Liver (tissue), 8 donors: ENCODE measurements at regions not wholly inside any gene's neighbourhood (a gene's known extent, or its start where the extent isn't known, plus 50 kb on each side); places are given as distances from the start of the nearest gene placed in this dataset.

Experiments used
- DNase-seq: peaks from one replicate; pipeline ENCODE4 v3.0.0-alpha.2; 2017; ENCODE audit warnings: low spot score
- H3K27ac ChIP-seq, 2 donors: one replicate each; pipeline ENCODE4 v1.7.0; 2013; ENCODE audit warnings: inconsistent platforms in 2 of 2, low read length in 2 of 2, control low read depth in 1 of 2, low read depth in 1 of 2, mild to moderate bottlenecking in 1 of 2
- H3K27me3 ChIP-seq, 4 donors: one replicate each; pipeline versions ENCODE4 v1.6.1 to v1.7.0; 2013; ENCODE audit warnings: low read length in 3 of 4, inconsistent platforms in 1 of 4, mild to moderate bottlenecking in 1 of 4, moderate library complexity in 1 of 4; ENCODE audit not compliant: control insufficient read depth in 4 of 4, insufficient read depth in 4 of 4
- H3K36me3 ChIP-seq, 4 donors: one replicate each; pipeline versions ENCODE4 v1.6.1 to v1.7.0; 2013; ENCODE audit warnings: low read length in 3 of 4, mild to moderate bottlenecking in 3 of 4, low read depth in 1 of 4, moderate library complexity in 1 of 4; ENCODE audit not compliant: control insufficient read depth in 4 of 4, insufficient read depth in 3 of 4
- H3K4me1 ChIP-seq, 4 donors: one replicate each; pipeline versions ENCODE4 v1.6.1 to v1.7.0; 2013; ENCODE audit warnings: low read length in 3 of 4, mild to moderate bottlenecking in 3 of 4, moderate library complexity in 1 of 4; ENCODE audit not compliant: control insufficient read depth in 4 of 4, insufficient read depth in 4 of 4
- H3K4me3 ChIP-seq, 3 donors: one replicate each; pipeline versions ENCODE4 v1.6.1 to v1.7.0; 2013; ENCODE audit warnings: low read length in 3 of 3, control low read depth in 1 of 3, low read depth in 1 of 3, mild to moderate bottlenecking in 1 of 3
- H3K9ac ChIP-seq, 2 donors: one replicate each; pipeline ENCODE4 v1.7.0; 2013; ENCODE audit warnings: low read length in 2 of 2, mild to moderate bottlenecking in 2 of 2, moderate library complexity in 2 of 2, control low read depth in 1 of 2, low read depth in 1 of 2
- H3K9me3 ChIP-seq, 4 donors: one replicate each; pipeline versions ENCODE4 v1.6.1 to v1.7.0; 2013; ENCODE audit warnings: low read length in 3 of 4; ENCODE audit not compliant: control insufficient read depth in 4 of 4
- CTCF ChIP-seq: fragments of 150-350 bp; IDR thresholded peaks from 2 replicates; pipeline ENCODE4 v1.5.1; 2017; ENCODE audit warnings: improper control_type of control experiment, low read depth, low read length; ENCODE audit not compliant: missing input control
- EGR1 ChIP-seq, 2 donors: IDR thresholded peaks; 2 replicates each; pipeline ENCODE4 v1.6.1; 2016 to 2018; ENCODE audit warnings: antibody characterized with exemption in 2 of 2, low read depth in 2 of 2
- FOXA1 ChIP-seq: IDR thresholded peaks from 2 replicates; pipeline ENCODE4 v1.6.1; 2016; ENCODE audit warnings: antibody characterized with exemption
- RXRA ChIP-seq, 2 donors: IDR thresholded peaks; 2 replicates each; pipeline ENCODE4 v1.6.1; 2017 to 2018; ENCODE audit warnings: antibody characterized with exemption in 2 of 2, mild to moderate bottlenecking in 1 of 2
- SP1 ChIP-seq: IDR thresholded peaks from 2 replicates; pipeline ENCODE4 v1.6.1; 2018; ENCODE audit warnings: antibody characterized with exemption, mild to moderate bottlenecking
- TAF1 ChIP-seq: conservative IDR thresholded peaks from 2 replicates; pipeline ENCODE4 v1.6.1; 2016; ENCODE audit warnings: antibody characterized with exemption, mild to moderate bottlenecking
- ZBTB33 ChIP-seq: IDR thresholded peaks from 2 replicates; pipeline ENCODE4 v1.6.1; 2016; ENCODE audit warnings: antibody characterized with exemption
- WGBS: extraction: QIAGEN DNeasy Blood & Tissue Kit; methylation state at CpG from one replicate; pipeline ENCODE4 v1.1.7; 2013; 5-methylcytosine and 5-hydroxymethylcytosine counted together
- TF ChIP-seq, protein P1 (sequence below): IDR thresholded peaks from 2 replicates; pipeline ENCODE4 v1.6.1; 2016; ENCODE audit warnings: antibody characterized with exemption, mild to moderate bottlenecking
- TF ChIP-seq, protein P2 (sequence below): IDR thresholded peaks from 2 replicates; pipeline ENCODE4 v1.6.1; 2016; ENCODE audit warnings: antibody characterized with exemption
- donor health status: healthy.
- donor health status: healthy.
- donor health status: healthy.
- donor health status: healthy.
- donor health status: healthy.

GRCh38 chr4:57945298-57945697, 835.1 kb upstream of the IGFBP7 start:
- DNase-seq, result no peak

More at GRCh38 chr4:57945298-57945697, 835.1 kb upstream of the IGFBP7 start:
- no peak overlapping the region for H3K4me3 ChIP-seq
- H3K27ac ChIP-seq, result no peak overlapping the region
- H3K36me3 ChIP-seq, result no peaks in the 10 kb centered on the region
- peaks cover 0 to 6% (median 0%) of the 10 kb centered on the region in 4 donors for H3K27me3 ChIP-seq
- TF ChIP-seq, protein P1, sequence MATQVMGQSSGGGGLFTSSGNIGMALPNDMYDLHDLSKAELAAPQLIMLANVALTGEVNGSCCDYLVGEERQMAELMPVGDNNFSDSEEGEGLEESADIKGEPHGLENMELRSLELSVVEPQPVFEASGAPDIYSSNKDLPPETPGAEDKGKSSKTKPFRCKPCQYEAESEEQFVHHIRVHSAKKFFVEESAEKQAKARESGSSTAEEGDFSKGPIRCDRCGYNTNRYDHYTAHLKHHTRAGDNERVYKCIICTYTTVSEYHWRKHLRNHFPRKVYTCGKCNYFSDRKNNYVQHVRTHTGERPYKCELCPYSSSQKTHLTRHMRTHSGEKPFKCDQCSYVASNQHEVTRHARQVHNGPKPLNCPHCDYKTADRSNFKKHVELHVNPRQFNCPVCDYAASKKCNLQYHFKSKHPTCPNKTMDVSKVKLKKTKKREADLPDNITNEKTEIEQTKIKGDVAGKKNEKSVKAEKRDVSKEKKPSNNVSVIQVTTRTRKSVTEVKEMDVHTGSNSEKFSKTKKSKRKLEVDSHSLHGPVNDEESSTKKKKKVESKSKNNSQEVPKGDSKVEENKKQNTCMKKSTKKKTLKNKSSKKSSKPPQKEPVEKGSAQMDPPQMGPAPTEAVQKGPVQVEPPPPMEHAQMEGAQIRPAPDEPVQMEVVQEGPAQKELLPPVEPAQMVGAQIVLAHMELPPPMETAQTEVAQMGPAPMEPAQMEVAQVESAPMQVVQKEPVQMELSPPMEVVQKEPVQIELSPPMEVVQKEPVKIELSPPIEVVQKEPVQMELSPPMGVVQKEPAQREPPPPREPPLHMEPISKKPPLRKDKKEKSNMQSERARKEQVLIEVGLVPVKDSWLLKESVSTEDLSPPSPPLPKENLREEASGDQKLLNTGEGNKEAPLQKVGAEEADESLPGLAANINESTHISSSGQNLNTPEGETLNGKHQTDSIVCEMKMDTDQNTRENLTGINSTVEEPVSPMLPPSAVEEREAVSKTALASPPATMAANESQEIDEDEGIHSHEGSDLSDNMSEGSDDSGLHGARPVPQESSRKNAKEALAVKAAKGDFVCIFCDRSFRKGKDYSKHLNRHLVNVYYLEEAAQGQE, result no peak
- TF ChIP-seq, protein P2, sequence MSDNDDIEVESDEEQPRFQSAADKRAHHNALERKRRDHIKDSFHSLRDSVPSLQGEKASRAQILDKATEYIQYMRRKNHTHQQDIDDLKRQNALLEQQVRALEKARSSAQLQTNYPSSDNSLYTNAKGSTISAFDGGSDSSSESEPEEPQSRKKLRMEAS, result no peak
- TF ChIP-seq EGR1 (IDR thresholded peaks at IDR 0.05; ENCODE audit: low read depth in 2 of 2) (no peak), FOXA1 (no peak), RXRA (IDR thresholded peaks at IDR 0.05) (no peak), TAF1 (no peak), SP1 (no peak), ZBTB33 (no peak), CTCF (no peak)
- H3K9ac ChIP-seq, result no peak overlapping the region
- 63% methylated on average over 1 of the region's 1 CpG for WGBS
- H3K4me1 ChIP-seq, result no peaks in the 10 kb centered on the region
- H3K9me3 ChIP-seq, result no peaks in the 10 kb centered on the region
